Stimulated activated CD4-positive, alpha-beta T cell treated with anti-CD3 and anti-CD28 coated beads, Interleukin-4, amount 100 ng/mL, for 4 hours (primary cell): ENCODE measurements at regions not wholly inside any gene's neighbourhood (a gene's known extent, or its start where the extent isn't known, plus 50 kb on each side); places are given as distances from the start of the nearest gene placed in this dataset.

Source experiments
- DNase-seq, 2 experiments: peaks; one replicate each; pipeline ENCODE4 v3.0.0-alpha.2; 2020

DNA sequence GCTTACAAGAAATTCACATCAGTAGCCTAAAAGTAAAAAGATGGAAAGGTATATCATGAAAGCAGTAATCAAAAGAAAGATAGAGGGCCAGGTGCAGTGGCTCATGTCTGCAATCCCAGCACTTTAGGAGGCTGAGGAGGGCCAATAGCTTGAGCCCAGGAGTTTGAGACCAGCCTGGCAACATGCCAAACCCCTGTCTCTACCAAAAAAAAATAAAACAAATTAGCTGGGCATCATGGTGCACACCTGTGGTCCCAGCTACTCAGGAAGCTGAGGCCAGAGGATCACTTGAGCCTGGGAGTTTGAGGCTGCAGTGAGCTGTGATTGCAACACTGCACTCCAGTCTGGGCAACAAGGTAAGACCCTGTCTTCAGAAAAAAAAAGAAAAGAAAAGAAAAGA is 55.5 kb downstream of the GSPT2 start:
- no peak for DNase-seq

DNA sequence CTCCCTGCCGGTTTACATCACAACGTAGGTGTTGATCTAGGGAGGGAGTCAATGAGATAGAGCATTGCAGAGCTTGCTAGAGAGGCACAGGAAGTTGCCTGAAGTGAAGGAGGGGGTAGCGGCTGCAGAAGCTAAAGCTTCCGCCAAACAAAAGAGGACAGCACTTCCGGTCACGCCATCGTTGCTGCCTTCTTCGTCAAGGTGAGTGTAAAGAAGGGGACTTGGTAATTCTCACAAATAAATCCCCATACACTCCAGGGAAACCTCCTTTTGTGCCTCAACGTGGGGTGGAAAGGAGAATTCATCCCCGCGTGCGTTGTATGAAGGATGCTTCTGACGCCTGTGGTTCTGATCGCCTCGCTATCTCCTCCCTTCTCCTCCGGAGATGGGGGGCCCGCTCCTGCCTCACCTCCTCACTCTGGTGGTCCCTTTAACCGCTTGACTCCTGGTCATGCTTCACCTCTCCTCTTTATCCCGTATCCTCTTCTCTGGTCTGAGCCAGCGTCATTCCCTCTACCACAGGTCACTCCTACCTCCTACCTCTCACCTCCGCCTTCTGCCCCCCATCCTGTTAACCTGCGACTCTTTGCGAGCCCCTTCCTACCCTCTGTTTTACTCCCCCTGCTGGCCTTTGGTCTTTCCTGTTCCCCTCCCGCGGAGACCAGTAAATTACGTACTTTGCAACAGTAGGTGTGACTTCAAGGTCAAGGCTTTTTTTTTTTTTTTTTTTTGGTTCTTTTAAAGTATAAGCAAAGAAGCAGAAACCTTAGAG is 59.9 kb downstream of the GSPT2 start:
- peak; percentile 20 to 57 for DNase-seq

DNA sequence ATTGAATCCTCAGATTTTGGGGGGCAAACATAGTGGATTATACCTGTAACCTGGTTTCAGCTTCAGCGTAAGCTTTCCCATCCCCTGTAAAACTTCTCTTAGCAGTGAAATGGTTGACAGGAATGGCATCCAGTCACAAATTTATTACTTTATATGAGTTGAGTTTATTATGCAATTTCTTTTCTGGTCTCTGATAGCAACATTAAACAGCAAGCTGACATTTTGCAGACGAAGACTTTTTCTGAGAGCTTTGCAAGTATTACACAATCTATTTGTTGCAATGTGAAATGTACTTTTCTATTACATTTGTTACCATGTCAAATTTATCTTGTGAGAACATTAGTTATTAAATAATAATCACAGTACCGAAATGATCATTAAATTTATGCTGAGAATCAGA is 60.6 kb downstream of the GSPT2 start:
- no peak for DNase-seq

DNA sequence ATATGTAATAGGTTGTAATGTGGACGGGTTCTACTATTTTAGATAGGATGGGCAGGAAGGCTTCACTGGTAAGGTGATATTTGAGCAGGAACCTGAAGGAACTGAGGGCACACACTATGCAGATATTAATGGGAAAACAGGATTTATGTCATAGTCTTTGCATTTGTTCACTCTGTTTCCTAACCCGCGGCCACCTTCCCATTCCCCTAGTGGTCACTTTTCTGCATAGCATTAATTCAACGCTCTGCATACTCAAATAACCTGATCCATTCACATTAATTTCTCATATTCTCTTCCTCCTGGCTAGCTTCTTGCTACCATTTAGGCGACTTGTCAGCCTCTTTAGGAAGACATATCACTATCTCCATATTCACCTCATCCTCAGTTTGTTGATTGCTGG is 61.5 kb downstream of the GSPT2 start:
- DNase-seq = no peak

DNA sequence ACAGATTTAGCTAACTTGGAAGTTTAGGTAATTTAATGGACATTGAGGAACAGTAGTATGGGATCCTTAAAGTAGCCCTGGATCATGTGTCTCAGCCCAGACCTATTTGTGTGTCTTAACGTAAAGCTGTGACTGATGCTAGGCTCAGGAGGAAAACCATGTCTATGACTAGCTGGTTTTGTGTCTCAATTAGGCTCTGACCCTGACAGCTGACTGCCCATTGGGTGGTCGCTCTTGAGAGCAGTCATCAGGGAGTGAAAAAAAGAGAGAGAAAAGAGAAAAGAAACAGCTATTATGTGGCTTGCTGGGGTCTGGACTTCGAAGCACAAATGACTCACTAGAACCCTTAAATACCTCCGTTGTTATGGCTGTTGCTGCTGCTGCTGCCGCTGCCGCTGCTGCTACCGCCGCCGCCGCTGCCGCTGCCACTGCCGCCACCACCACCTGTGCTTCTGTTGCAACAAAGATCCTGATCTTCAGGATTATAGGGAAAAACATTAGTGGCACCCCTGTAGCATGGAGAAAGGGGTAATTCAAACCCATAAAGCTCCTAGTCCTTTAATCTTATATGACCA is 70.7 kb downstream of the GSPT2 start:
- DNase-seq = no peak

DNA sequence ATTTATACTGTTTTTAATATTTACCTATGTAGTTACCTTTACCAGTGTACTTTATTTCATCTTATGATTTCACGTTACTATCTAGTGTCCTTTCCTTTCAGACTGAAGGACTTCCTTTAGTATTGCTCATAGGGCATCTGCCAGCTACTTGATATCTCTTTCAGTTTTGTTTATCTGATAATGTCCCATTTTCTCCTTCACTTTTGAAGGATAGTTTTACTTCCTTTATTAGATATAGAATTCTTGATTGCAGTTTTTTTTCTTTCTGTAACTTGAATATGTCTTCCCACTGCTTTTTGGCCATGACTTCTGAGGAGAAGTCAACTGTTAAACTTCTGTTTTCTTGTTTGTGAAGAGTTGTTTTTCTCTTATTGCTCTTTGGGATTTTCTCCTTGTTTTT is 69.4 kb upstream of the MAGED1 start:
- no peak for DNase-seq

DNA sequence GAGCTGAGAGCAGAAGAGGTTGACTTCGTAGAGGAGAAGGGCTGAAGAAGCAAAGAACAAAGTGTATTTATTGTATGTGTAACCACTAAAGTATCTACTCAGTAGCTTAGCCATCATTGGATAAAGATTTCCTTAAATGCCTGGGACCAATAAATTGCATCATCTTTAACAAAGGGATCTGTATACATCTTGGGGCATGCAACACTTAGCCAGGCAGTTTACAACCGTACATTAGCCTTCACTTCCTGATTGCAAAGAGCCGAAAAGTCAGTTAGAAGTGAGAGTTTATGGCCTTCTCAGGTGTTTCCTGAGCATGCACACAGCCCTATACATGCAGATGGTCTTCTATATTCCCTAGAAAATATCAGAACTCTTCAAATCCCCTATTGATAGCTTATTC is 68.0 kb upstream of the MAGED1 start:
- DNase-seq = no peak

DNA sequence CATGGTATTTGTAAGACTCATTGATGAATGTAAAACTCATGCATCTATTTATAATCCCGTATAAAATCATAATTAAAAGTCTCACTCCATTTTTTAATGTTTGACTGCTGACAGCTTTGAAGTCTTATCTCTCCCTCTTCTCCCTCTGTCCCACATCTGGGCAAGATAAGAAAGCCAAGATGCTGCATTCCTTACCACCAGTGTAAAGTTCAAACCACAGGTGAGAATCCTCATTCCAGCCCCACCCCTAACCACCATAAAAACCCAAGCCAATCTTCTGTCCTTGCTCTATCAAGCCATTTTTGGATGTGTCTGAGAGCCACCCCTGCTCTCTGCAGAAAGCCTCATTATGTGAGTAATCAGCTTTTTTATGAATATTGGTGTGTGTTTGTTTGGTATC is 59.3 kb upstream of the MAGED1 start:
- no peak for DNase-seq

DNA sequence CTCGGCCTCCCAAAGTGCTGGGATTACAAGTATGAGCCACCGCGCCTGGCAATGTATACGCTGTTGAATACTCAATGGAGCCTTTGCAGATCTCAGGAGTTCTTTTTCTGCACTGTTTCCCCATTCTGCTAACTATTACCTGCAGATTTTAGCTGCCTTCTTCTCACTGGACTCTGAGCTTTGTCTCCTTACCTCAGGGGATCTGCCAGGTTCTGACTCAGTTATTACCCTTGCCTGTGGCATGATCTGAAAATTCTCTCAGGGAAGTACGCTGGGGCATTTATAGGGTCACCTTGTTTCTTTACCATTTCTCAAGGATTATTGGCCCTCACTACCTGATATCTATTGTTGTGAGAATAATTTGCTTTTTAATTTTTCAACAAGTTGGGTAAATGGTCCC is 56.6 kb upstream of the MAGED1 start:
- DNase-seq = no peak

DNA sequence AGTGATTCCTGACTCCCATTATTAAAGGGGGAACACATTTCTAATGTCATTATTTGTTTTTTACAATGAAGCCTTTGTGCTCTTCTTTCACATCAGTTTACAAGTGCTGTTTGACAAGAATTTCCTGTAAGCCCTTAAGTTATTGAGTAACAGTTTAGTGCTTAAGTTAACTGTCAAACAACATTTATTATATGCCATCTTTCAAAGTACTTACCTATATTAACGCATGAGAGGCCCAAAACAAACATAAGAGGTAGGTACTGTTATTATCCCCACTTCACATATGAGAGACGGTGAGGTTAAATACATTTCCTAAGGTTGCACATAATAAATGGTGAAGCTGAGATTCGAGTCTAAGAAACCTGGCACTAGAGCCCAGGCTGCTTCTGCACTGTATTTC is 56.0 kb upstream of the MAGED1 start:
- DNase-seq = no peak

DNA sequence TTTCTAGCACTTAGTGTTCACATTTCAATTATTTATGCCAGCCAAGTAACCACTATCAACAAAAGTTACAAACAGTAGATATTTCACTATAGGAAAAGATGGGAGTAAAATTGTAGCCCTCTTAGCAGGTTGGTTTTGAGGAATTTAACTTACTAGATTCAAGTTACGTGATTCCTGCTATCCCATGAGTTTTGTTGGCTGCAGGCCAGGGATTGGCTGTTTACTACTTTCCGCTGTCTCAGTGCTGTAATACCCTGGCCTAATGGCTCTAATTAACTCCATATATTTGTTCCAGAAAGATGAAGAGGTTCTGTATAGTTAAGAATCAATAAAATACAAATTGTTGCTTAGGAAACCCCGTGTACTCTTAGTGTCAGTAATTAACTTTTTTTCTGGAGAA is 55.5 kb upstream of the MAGED1 start:
- no peak for DNase-seq
